ENCODE measurements at regions not wholly inside any gene's neighbourhood (a gene's known extent, or its start where the extent isn't known, plus 50 kb on each side); places are given as distances from the start of the nearest gene placed in this dataset.

GRCh38 chr16:51822471-51822870 lies 671.4 kb upstream of the SALL1 start:
- TF ChIP-seq CTCF (IDR thresholded peaks at IDR 0.05) = no peak
- TF ChIP-seq POLR2AphosphoS5 (IDR thresholded peaks at IDR 0.05) = no peak

Data from breast epithelium (tissue), 3 donors.